ENCODE measurements at regions not wholly inside any gene's neighbourhood (a gene's known extent, or its start where the extent isn't known, plus 50 kb on each side); places are given as distances from the start of the nearest gene placed in this dataset.

- no peak for DNase-seq (ENCODE audit: low read depth, low spot score)
These were observed 374.7 kb downstream of the AJAP1 start for GRCh38 chr1:5029136-5029535.

GRCh38 chr1:5012249-5012648 lies 357.8 kb downstream of the AJAP1 start:
- no peak for DNase-seq (ENCODE audit: low read depth, low spot score)

- no peak for DNase-seq (ENCODE audit: low read depth, low spot score)
These were observed 356.2 kb downstream of the AJAP1 start for GRCh38 chr1:5010656-5011055.

- no peak for DNase-seq (ENCODE audit: low read depth, low spot score)
These were observed 355.8 kb downstream of the AJAP1 start for GRCh38 chr1:5010236-5010635.

GRCh38 chr1:5009376-5010065 lies 355.1 kb downstream of the AJAP1 start:
- DNase-seq (ENCODE audit: low read depth, low spot score) = no peak

GRCh38 chr1:5005171-5005570 lies 350.8 kb downstream of the AJAP1 start:
- no peak for DNase-seq (ENCODE audit: low read depth, low spot score)

GRCh38 chr1:5002676-5003075 lies 348.3 kb downstream of the AJAP1 start:
- DNase-seq (ENCODE audit: low read depth, low spot score) = no peak

- DNase-seq (ENCODE audit: low read depth, low spot score) = no peak
These were observed 347.1 kb downstream of the AJAP1 start for GRCh38 chr1:5001466-5001865.

- no peak for DNase-seq (ENCODE audit: low read depth, low spot score)
These were observed 331.9 kb downstream of the AJAP1 start for GRCh38 chr1:4986306-4986705.

GRCh38 chr1:4984841-4985240 lies 330.4 kb downstream of the AJAP1 start:
- no peak for DNase-seq (ENCODE audit: low read depth, low spot score)

- DNase-seq (ENCODE audit: low read depth, low spot score) = no peak
These were observed 325.8 kb downstream of the AJAP1 start for GRCh38 chr1:4980211-4980610.

GRCh38 chr1:4978660-4979390 lies 324.4 kb downstream of the AJAP1 start:
- DNase-seq (ENCODE audit: low read depth, low spot score) = no peak

- no peak for DNase-seq (ENCODE audit: low read depth, low spot score)
These were observed 323.3 kb downstream of the AJAP1 start for GRCh38 chr1:4977701-4978100.

GRCh38 chr1:4976859-4977440 lies 322.5 kb downstream of the AJAP1 start:
- no peak for DNase-seq (ENCODE audit: low read depth, low spot score)

- no peak for DNase-seq (ENCODE audit: low read depth, low spot score)
These were observed 321.4 kb downstream of the AJAP1 start for GRCh38 chr1:4975856-4976255.

GRCh38 chr1:4974981-4975685 lies 320.7 kb downstream of the AJAP1 start:
- DNase-seq (ENCODE audit: low read depth, low spot score) = no peak

- no peak for DNase-seq (ENCODE audit: low read depth, low spot score)
These were observed 318.9 kb downstream of the AJAP1 start for GRCh38 chr1:4973341-4973740.

- no peak for DNase-seq (ENCODE audit: low read depth, low spot score)
These were observed 318.4 kb downstream of the AJAP1 start for GRCh38 chr1:4972761-4973320.

GRCh38 chr1:4971666-4972065 lies 317.3 kb downstream of the AJAP1 start:
- no peak for DNase-seq (ENCODE audit: low read depth, low spot score)

- no peak for DNase-seq (ENCODE audit: low read depth, low spot score)
These were observed 316.1 kb downstream of the AJAP1 start for GRCh38 chr1:4970532-4970931.

- no peak for DNase-seq (ENCODE audit: low read depth, low spot score)
These were observed 315.2 kb downstream of the AJAP1 start for GRCh38 chr1:4969556-4970129.
